ENCODE measurements at regions not wholly inside any gene's neighbourhood (a gene's known extent, or its start where the extent isn't known, plus 50 kb on each side); places are given as distances from the start of the nearest gene placed in this dataset.

- no peak overlapping the region for H3K27ac ChIP-seq (ENCODE audit: low read depth, low read length)
- no peaks in the 10 kb centered on the region for H3K79me2 ChIP-seq (ENCODE audit: control insufficient read depth, low read length)
- H3K27me3 ChIP-seq (ENCODE audit: control insufficient read depth, low read length): no peaks in the 10 kb centered on the region
- H4K20me1 ChIP-seq (ENCODE audit: control insufficient read depth, insufficient read depth, low read depth, low read length): no peaks in the 10 kb centered on the region
- H3K4me2 ChIP-seq (ENCODE audit: low read length): no peak overlapping the region
- H3F3A ChIP-seq (ENCODE audit: control insufficient read depth, insufficient read depth): no peaks in the 10 kb centered on the region
- H3K9me2 ChIP-seq (replicated peaks; ENCODE audit: control insufficient read depth, low read length): no peaks in the 10 kb centered on the region
- H3K4me3 ChIP-seq (ENCODE audit: low read length): no peak overlapping the region
- H3K9me3 ChIP-seq (ENCODE audit: control insufficient read depth, insufficient read depth, low read length): no peaks in the 10 kb centered on the region
- no peak for TF ChIP-seq EZH2phosphoT487 (IDR thresholded peaks at IDR 0.05; ENCODE audit: borderline replicate concordance, low read length)
- TF ChIP-seq, protein P1, sequence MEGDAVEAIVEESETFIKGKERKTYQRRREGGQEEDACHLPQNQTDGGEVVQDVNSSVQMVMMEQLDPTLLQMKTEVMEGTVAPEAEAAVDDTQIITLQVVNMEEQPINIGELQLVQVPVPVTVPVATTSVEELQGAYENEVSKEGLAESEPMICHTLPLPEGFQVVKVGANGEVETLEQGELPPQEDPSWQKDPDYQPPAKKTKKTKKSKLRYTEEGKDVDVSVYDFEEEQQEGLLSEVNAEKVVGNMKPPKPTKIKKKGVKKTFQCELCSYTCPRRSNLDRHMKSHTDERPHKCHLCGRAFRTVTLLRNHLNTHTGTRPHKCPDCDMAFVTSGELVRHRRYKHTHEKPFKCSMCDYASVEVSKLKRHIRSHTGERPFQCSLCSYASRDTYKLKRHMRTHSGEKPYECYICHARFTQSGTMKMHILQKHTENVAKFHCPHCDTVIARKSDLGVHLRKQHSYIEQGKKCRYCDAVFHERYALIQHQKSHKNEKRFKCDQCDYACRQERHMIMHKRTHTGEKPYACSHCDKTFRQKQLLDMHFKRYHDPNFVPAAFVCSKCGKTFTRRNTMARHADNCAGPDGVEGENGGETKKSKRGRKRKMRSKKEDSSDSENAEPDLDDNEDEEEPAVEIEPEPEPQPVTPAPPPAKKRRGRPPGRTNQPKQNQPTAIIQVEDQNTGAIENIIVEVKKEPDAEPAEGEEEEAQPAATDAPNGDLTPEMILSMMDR (IDR thresholded peaks at IDR 0.05; ENCODE audit: low read depth, low read length, poor library complexity, severe bottlenecking): no peak
- H3K36me3 ChIP-seq (ENCODE audit: control insufficient read depth, low read length): no peaks in the 10 kb centered on the region
- H3K4me1 ChIP-seq (ENCODE audit: control insufficient read depth, low read length): no peaks in the 10 kb centered on the region
Observed at GRCh38 chr16:9446471-9447194, 355.2 kb downstream of the HAPSTR1 start.

DNA sequence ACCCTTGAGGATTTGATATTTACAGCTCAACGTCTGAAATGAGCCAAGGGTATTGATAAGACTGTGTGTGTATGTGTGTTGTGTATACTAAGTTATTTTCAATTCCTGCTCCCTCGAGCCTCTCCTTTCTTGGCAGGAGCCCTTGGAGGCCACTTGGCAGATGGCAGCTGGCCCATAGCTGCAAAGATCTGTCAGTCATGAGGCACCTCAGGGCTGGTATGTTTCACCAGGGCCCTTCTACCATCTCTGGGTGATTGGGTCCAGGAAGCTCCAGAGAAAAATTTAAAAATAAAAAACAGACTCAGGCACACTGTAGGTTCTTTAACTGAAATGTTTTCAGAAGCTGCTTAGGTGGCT lies 355.7 kb downstream of the HAPSTR1 start:
- no peaks in the 10 kb centered on the region for H3K79me2 ChIP-seq (ENCODE audit: control insufficient read depth, low read length)
- no peak overlapping the region for H3K4me2 ChIP-seq (ENCODE audit: low read length)
- no peaks in the 10 kb centered on the region for H3F3A ChIP-seq (ENCODE audit: control insufficient read depth, insufficient read depth)
- TF ChIP-seq, protein P1 (IDR thresholded peaks at IDR 0.05; ENCODE audit: low read depth, low read length, poor library complexity, severe bottlenecking): no peak
- TF ChIP-seq EZH2phosphoT487 (IDR thresholded peaks at IDR 0.05; ENCODE audit: borderline replicate concordance, low read length): no peak
- H3K27ac ChIP-seq (ENCODE audit: low read depth, low read length): no peak overlapping the region
- H3K9me2 ChIP-seq (replicated peaks; ENCODE audit: control insufficient read depth, low read length): no peaks in the 10 kb centered on the region
- no peaks in the 10 kb centered on the region for H3K36me3 ChIP-seq (ENCODE audit: control insufficient read depth, low read length)
- H3K27me3 ChIP-seq (ENCODE audit: control insufficient read depth, low read length): no peaks in the 10 kb centered on the region
- no peaks in the 10 kb centered on the region for H3K4me1 ChIP-seq (ENCODE audit: control insufficient read depth, low read length)
- no peaks in the 10 kb centered on the region for H3K9me3 ChIP-seq (ENCODE audit: control insufficient read depth, insufficient read depth, low read length)
- no peak overlapping the region for H3K4me3 ChIP-seq (ENCODE audit: low read length)
- H4K20me1 ChIP-seq (ENCODE audit: control insufficient read depth, insufficient read depth, low read depth, low read length): no peaks in the 10 kb centered on the region

GRCh38 chr16:9447699-9448098 lies 356.3 kb downstream of the HAPSTR1 start:
- no peak overlapping the region for H3K4me2 ChIP-seq (ENCODE audit: low read length)
- H3K79me2 ChIP-seq (ENCODE audit: control insufficient read depth, low read length): no peaks in the 10 kb centered on the region
- no peaks in the 10 kb centered on the region for H3K36me3 ChIP-seq (ENCODE audit: control insufficient read depth, low read length)
- no peak overlapping the region for H3K27ac ChIP-seq (ENCODE audit: low read depth, low read length)
- H3F3A ChIP-seq (ENCODE audit: control insufficient read depth, insufficient read depth): no peaks in the 10 kb centered on the region
- H3K27me3 ChIP-seq (ENCODE audit: control insufficient read depth, low read length): no peaks in the 10 kb centered on the region
- no peaks in the 10 kb centered on the region for H3K9me3 ChIP-seq (ENCODE audit: control insufficient read depth, insufficient read depth, low read length)
- no peaks in the 10 kb centered on the region for H3K4me1 ChIP-seq (ENCODE audit: control insufficient read depth, low read length)
- no peaks in the 10 kb centered on the region for H3K9me2 ChIP-seq (replicated peaks; ENCODE audit: control insufficient read depth, low read length)
- TF ChIP-seq, protein P1 (IDR thresholded peaks at IDR 0.05; ENCODE audit: low read depth, low read length, poor library complexity, severe bottlenecking): no peak
- no peak for TF ChIP-seq EZH2phosphoT487 (IDR thresholded peaks at IDR 0.05; ENCODE audit: borderline replicate concordance, low read length)
- H3K4me3 ChIP-seq (ENCODE audit: low read length): no peak overlapping the region
- no peaks in the 10 kb centered on the region for H4K20me1 ChIP-seq (ENCODE audit: control insufficient read depth, insufficient read depth, low read depth, low read length)

Data from DOHH2 (cell line).